GM12864 (cell line): ENCODE measurements at regions not wholly inside any gene's neighbourhood (a gene's known extent, or its start where the extent isn't known, plus 50 kb on each side); places are given as distances from the start of the nearest gene placed in this dataset.

ENCODE experiments used
- DNase-seq: peaks from one replicate; pipeline ENCODE4 v3.0.0-alpha.2; 2011; ENCODE audit warnings: low read depth
- H3K4me3 ChIP-seq: 2 replicates; pipeline ENCODE4 v1.5.1; 2011; ENCODE audit warnings: mild to moderate bottlenecking, low read depth, low read length, control low read depth
- CTCF ChIP-seq: IDR thresholded peaks from 2 replicates; pipeline ENCODE4 v1.5.1; 2011; ENCODE audit warnings: low read depth, mild to moderate bottlenecking, moderate library complexity, low read length, control low read depth, inconsistent platforms; ENCODE audit errors: missing control alignments

- DNase-seq = no peak
- TF ChIP-seq CTCF = no peak
- H3K4me3 ChIP-seq = no peak overlapping the region
Measured at GRCh38 chr5:27818888-27819287, 780.5 kb upstream of the CDH9 start.

GRCh38 chr5:27814983-27815382 is 776.6 kb upstream of the CDH9 start:
- TF ChIP-seq CTCF = no peak
- DNase-seq = no peak
- no peak overlapping the region for H3K4me3 ChIP-seq

GRCh38 chr5:27814286-27814685 is 775.9 kb upstream of the CDH9 start:
- no peak overlapping the region for H3K4me3 ChIP-seq
- no peak for TF ChIP-seq CTCF
- no peak for DNase-seq

GRCh38 chr5:27810458-27810857 is 772.1 kb upstream of the CDH9 start:
- no peak for TF ChIP-seq CTCF
- no peak overlapping the region for H3K4me3 ChIP-seq
- DNase-seq = no peak

GRCh38 chr5:27797220-27797619 is 758.8 kb upstream of the CDH9 start:
- no peak for DNase-seq
- H3K4me3 ChIP-seq = no peak overlapping the region

GRCh38 chr5:27788184-27788583 is 749.8 kb upstream of the CDH9 start:
- TF ChIP-seq CTCF = no peak
- DNase-seq = no peak
- no peak overlapping the region for H3K4me3 ChIP-seq

More at GRCh38 chr5:27797220-27797619, 758.8 kb upstream of the CDH9 start:
- TF ChIP-seq CTCF = no peak

GRCh38 chr5:27784317-27784716 is 745.9 kb upstream of the CDH9 start:
- TF ChIP-seq CTCF = no peak
- no peak for DNase-seq
- H3K4me3 ChIP-seq = no peak overlapping the region
